GM10248 (cell line): ENCODE measurements at regions not wholly inside any gene's neighbourhood (a gene's known extent, or its start where the extent isn't known, plus 50 kb on each side); places are given as distances from the start of the nearest gene placed in this dataset.

Source experiments
- CTCF ChIA-PET: fragments of 300-600 bp; sonication (Branson Sonifier 250); formaldehyde crosslinking; extraction: SDS; loops from one replicate; lab custom pipeline; 2021; ENCODE audit warnings: antibody characterized with exemption; lab: Yijun Ruan, JAX
- POLR2A ChIA-PET: fragments of 350-650 bp; sonication (Branson Sonifier 250); formaldehyde crosslinking; extraction: SDS; loops from one replicate; lab custom pipeline; 2020; ENCODE audit warnings: antibody characterized with exemption; lab: Yijun Ruan, JAX
- DNase-seq: peaks from one replicate; pipeline ENCODE4 v3.0.0; 2012; ENCODE audit errors: extremely low spot score
- CTCF ChIP-seq: IDR thresholded peaks from 2 replicates; pipeline ENCODE4 v1.5.1; 2012; ENCODE audit warnings: mild to moderate bottlenecking, low read depth; ENCODE audit errors: extremely low read depth, missing control alignments, control extremely low read depth

GRCh38 chr1:62993844-62994243 lies 209.9 kb downstream of the ATG4C start:
- POLR2A ChIA-PET, result no interaction called here
- DNase-seq, result no peak
- CTCF ChIA-PET, result no interaction called here
- TF ChIP-seq CTCF, result no peak

GRCh38 chr1:62995173-62995572 lies 211.2 kb downstream of the ATG4C start:
- no peak for DNase-seq
- ChIA-PET CTCF (no interaction called here), POLR2A (no interaction called here)
- no peak for TF ChIP-seq CTCF

GRCh38 chr1:62997884-62998283 lies 214.0 kb downstream of the ATG4C start:
- CTCF ChIA-PET, result interaction anchor here (1.4 to 1.7 kb wide), 2 partner anchors 10 to 152 kb away, joined by 3 to 4 read pairs; no protein-coding TSS in a partner anchor

GRCh38 chr1:62998845-62999649 lies 215.1 kb downstream of the ATG4C start:
- no peak for TF ChIP-seq CTCF
- CTCF ChIA-PET, result no interaction called here
- POLR2A ChIA-PET, result no interaction called here
- no peak for DNase-seq

More at GRCh38 chr1:62997884-62998283, 214.0 kb downstream of the ATG4C start:
- no peak for TF ChIP-seq CTCF
- POLR2A ChIA-PET, result no interaction called here
- no peak for DNase-seq

- ChIA-PET POLR2A (no interaction called here), CTCF (interaction anchor here (1.4 kb wide), 1 partner anchor 12 kb away, joined by 6 read pairs; no protein-coding TSS in a partner anchor)
- TF ChIP-seq CTCF, result no peak
- no peak for DNase-seq
Observed at GRCh38 chr1:63000508-63000907, 216.6 kb downstream of the ATG4C start.

- peak; percentile 24 for DNase-seq
- CTCF ChIA-PET, result interaction anchor here (0.8 to 2.0 kb wide), 4 partner anchors 10 to 144 kb away, joined by 3 to 11 read pairs (median 4); no protein-coding TSS in a partner anchor
- TF ChIP-seq CTCF, result no peak
- POLR2A ChIA-PET, result no interaction called here
Observed at GRCh38 chr1:63004868-63005267, 220.9 kb downstream of the ATG4C start.
